ENCODE measurements at regions not wholly inside any gene's neighbourhood (a gene's known extent, or its start where the extent isn't known, plus 50 kb on each side); places are given as distances from the start of the nearest gene placed in this dataset.

GRCh38 chr4:34721835-34722234 lies 1522.5 kb downstream of the ARAP2 start:
- no peak for DNase-seq (ENCODE audit: low read depth in 3 of 3, low spot score in 2 of 3)

GRCh38 chr4:34723605-34724004 lies 1520.7 kb downstream of the ARAP2 start:
- no peak for DNase-seq (ENCODE audit: low read depth in 3 of 3, low spot score in 2 of 3)

DNA sequence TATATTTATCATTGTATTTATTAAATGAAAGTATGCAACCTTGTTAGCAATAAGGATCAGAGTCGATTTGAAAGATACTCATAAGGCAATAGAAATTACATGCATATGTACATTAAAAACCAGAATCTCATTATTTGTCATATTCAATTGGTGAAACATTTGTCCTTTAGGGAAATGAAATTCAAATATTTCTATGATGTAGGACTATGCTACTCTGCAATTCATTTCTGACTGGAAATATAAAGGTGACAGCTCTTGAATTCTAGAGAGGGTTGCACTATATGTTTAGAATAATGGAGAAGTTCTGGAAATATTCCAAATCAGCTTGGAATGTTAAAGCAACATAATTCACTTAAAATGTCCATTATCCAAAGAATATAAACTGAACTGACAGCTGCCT lies 1519.8 kb downstream of the ARAP2 start:
- DNase-seq (ENCODE audit: low read depth in 3 of 3, low spot score in 2 of 3): no peak

DNA sequence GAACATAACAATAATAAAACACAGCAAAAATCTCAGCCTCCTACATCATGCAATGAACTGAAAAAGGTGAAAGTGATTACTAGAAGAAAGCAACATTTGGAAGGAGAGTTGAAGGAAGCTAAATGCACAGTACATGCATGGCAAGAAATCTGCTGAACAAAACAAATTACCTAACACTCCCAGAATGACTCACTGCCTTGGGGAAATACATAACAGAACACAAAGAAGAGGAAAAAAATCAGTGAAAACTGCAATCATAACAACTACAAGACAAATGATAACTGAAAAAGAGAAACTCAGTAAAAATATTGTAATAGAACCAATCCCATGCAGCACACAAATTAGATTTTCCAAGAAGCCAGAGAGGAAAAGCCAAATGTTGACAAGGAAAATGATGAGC lies 1513.2 kb downstream of the ARAP2 start:
- DNase-seq (ENCODE audit: low read depth in 3 of 3, low spot score in 2 of 3): no peak

- DNase-seq (ENCODE audit: low read depth in 3 of 3, low spot score in 2 of 3): no peak
These were observed 1512.0 kb downstream of the ARAP2 start for GRCh38 chr4:34732176-34732950.

GRCh38 chr4:34733185-34733941 lies 1511.0 kb downstream of the ARAP2 start:
- DNase-seq (ENCODE audit: low read depth in 3 of 3, low spot score in 2 of 3): no peak

- DNase-seq (ENCODE audit: low read depth in 3 of 3, low spot score in 2 of 3): no peak
These were observed 1477.4 kb downstream of the ARAP2 start for GRCh38 chr4:34766935-34767334.

- no peak for DNase-seq (ENCODE audit: low read depth in 3 of 3, low spot score in 2 of 3)
These were observed 1476.9 kb downstream of the ARAP2 start for GRCh38 chr4:34767407-34767806.

GRCh38 chr4:34771632-34772031 lies 1472.7 kb downstream of the ARAP2 start:
- DNase-seq (ENCODE audit: low read depth in 3 of 3, low spot score in 2 of 3): no peak

- DNase-seq (ENCODE audit: low read depth in 3 of 3, low spot score in 2 of 3): no peak
These were observed 1454.2 kb downstream of the ARAP2 start for GRCh38 chr4:34790131-34790530.

DNA sequence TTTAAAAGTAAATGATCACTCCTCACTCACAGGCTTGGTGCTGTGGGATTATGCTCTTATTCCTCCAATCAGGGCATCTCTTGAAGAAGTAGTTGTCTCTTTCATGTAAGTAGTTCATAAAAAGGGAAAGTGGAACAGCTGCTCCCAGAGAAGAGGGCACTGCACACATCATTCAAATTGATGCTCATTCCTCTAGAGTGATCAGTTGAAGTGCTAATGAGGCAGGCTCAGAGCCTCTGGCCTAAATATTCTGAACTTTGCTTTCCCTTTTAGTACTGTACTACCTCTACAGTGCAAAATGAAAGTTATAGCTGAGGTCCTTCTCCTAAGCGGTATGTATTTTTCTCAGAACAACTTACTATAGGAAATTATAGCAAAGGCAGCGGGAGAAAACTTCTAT lies 1453.1 kb downstream of the ARAP2 start:
- DNase-seq (ENCODE audit: low read depth in 3 of 3, low spot score in 2 of 3): no peak

GRCh38 chr4:34800953-34801352 lies 1443.4 kb downstream of the ARAP2 start:
- no peak for DNase-seq (ENCODE audit: low read depth in 3 of 3, low spot score in 2 of 3)

GRCh38 chr4:34814266-34814665 lies 1430.0 kb downstream of the ARAP2 start:
- DNase-seq (ENCODE audit: low read depth in 3 of 3, low spot score in 2 of 3): no peak

- no peak for DNase-seq (ENCODE audit: low read depth in 3 of 3, low spot score in 2 of 3)
These were observed 1419.8 kb downstream of the ARAP2 start for GRCh38 chr4:34824515-34824914.

DNA sequence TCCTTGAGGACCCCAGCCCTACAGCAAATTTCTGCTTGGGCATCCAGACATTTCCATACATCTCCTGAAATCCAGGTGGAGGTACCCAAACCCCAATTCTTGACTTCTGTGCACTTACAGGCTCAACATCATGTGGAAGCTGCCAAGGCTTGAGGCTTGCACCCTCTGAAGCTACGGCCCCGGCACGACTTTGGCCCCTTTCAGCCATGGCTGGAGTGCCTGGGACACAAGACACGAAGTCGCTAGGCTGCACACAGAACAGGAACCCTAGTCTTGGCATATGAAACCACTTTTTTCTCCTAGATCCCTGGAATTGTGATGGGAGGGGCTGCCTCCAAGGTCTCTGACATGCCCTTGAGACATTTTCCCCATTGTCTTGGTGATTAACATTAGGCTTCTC lies 1417.7 kb downstream of the ARAP2 start:
- DNase-seq (ENCODE audit: low read depth in 3 of 3, low spot score in 2 of 3): no peak

GRCh38 chr4:34845926-34846325 lies 1398.4 kb downstream of the ARAP2 start:
- DNase-seq (ENCODE audit: low read depth in 3 of 3, low spot score in 2 of 3): no peak

- no peak for DNase-seq (ENCODE audit: low read depth in 3 of 3, low spot score in 2 of 3)
These were observed 1393.9 kb downstream of the ARAP2 start for GRCh38 chr4:34850421-34850820.

DNA sequence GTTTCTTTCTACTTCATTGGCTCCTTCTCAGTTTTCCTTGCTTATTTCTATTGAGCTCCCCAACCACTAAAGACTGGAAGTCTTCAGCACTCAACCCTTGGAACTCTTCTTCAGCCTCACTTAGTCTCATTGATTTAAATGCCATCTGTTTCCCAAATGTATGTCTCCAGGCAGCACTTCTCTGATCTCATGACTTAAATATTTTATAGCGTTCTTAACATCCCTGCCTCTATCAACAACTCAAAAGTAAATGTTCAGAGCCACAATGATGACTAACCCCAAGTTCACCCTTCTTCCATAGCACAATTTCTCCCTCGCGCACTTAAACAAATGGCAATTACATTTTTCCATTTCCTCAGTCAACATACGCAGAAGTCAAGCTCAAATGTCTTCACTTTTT lies 1393.3 kb downstream of the ARAP2 start:
- DNase-seq (ENCODE audit: low read depth in 3 of 3, low spot score in 2 of 3): no peak

DNA sequence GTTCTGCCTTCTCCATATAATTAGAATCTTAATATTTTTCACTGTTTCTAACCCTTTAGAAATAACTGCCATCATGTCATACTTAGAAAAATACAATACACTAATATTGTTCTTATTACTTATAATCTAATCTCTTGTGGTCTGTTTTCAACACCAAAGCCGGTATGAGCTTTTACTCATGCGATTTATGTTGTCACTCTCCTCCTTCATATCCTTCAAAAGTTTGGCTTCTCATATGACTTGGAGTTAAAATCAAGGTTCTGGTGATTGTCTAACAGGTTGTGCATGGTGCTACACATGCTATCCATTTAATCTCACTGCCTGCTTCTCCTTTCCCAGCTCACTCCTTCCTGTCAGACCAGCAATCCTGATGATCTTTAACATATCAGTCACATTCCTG lies 1392.9 kb downstream of the ARAP2 start:
- no peak for DNase-seq (ENCODE audit: low read depth in 3 of 3, low spot score in 2 of 3)

GRCh38 chr4:34854451-34854850 lies 1389.9 kb downstream of the ARAP2 start:
- DNase-seq (ENCODE audit: low read depth in 3 of 3, low spot score in 2 of 3): no peak

DNA sequence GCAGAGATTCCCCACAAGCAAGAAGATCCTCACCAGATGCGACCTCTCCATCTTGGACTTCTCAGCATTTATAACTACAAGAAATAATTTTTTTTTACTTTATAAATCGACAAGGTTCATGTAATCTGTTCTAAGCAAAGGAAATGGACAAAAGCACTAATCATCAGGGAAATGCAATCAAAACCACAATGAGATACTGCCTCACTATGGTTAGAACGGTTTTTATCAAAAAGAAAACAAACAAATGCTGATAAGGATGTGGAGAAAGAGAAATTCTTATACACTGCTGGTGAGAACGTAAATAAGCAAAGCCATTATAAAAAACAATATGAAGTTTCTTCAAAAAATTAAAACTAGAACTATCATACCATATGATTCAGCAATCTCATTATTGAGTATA lies 1382.6 kb downstream of the ARAP2 start:
- no peak for DNase-seq (ENCODE audit: low read depth in 3 of 3, low spot score in 2 of 3)

GRCh38 chr4:34878961-34879360 lies 1365.4 kb downstream of the ARAP2 start:
- DNase-seq (ENCODE audit: low read depth in 3 of 3, low spot score in 2 of 3): no peak

Data from right renal cortex interstitium (tissue), 3 donors.